ENCODE measurements at regions not wholly inside any gene's neighbourhood (a gene's known extent, or its start where the extent isn't known, plus 50 kb on each side); places are given as distances from the start of the nearest gene placed in this dataset.

DNA sequence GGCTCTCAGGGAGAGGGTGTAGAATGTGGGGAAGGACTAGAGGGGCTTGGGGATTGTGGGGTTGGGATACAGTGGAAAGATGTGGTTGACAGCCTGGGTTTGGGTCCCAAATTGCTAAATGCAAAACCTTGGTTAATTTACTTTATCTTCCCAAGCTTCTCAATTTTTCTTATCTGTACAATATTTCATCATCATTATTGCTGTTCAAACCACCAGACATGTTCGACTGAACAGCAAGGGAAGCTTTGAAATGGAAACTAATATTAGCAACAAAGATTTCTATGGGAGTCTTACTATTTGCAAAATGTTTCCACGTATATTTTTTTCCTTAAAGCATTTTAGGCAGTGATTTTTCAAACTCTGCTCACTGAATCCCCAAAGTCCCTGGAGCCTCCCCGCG is 67.0 kb upstream of the KAZN start:
- no peak for TF ChIP-seq CTCF (IDR thresholded peaks at IDR 0.05)

- TF ChIP-seq CTCF (IDR thresholded peaks at IDR 0.05), result no peak
Observed at GRCh38 chr1:14535619-14536355, 62.7 kb upstream of the KAZN start.

- TF ChIP-seq CTCF (IDR thresholded peaks at IDR 0.05), result peak; percentile 71
Observed at GRCh38 chr1:14538335-14538734, 60.1 kb upstream of the KAZN start.

GRCh38 chr1:14539309-14539708 is 59.2 kb upstream of the KAZN start:
- TF ChIP-seq CTCF (IDR thresholded peaks at IDR 0.05), result no peak

DNA sequence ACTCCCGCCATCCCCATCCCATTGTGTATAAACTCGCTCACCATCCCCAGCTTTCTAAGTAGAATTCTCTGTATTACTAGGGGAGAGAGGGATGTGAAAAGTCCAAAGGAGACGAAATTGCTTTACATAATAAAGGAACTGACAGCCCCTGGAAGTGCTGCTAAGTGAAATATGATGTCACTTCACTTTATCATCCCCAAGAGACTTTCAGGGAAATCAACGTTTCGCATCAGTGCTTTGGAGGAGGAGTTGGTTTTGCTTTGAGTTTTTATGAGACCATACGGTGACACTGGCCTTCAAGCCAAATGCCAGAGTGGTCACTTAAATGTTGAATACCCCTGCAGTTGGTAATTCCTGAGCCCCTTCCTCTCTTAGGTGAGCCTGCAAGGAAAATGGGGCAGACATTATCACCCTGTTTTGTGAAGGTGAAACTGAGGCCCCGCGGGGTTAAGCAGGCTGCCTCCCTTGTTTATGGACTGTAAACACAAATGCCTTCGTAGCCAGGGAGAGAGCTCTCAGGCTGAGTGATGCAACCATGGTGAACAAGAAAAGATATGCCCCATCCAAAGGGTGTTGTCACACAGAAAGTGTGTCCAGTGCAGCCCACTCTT is 58.4 kb upstream of the KAZN start:
- no peak for TF ChIP-seq CTCF (IDR thresholded peaks at IDR 0.05)

DNA sequence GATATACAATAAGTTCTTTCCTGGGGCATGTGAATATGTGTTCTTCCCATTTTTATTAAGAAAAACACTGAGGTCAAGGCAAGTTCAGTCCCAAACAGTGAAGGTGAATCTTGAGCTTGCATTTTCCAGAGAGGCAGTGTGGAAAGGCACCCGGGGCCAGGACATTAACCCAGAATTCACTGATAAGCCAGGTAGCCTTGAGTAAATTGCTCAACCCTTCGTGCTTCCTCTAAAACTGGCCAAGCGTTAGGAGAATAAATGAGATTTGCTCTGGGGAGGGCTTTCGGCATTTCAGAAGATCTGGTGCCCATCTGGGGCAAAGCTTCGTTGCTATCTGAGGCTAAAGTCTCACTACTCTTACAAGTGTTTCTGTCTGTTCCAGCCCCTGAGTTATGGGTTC is 57.1 kb upstream of the KAZN start:
- TF ChIP-seq CTCF (IDR thresholded peaks at IDR 0.05), result no peak

DNA sequence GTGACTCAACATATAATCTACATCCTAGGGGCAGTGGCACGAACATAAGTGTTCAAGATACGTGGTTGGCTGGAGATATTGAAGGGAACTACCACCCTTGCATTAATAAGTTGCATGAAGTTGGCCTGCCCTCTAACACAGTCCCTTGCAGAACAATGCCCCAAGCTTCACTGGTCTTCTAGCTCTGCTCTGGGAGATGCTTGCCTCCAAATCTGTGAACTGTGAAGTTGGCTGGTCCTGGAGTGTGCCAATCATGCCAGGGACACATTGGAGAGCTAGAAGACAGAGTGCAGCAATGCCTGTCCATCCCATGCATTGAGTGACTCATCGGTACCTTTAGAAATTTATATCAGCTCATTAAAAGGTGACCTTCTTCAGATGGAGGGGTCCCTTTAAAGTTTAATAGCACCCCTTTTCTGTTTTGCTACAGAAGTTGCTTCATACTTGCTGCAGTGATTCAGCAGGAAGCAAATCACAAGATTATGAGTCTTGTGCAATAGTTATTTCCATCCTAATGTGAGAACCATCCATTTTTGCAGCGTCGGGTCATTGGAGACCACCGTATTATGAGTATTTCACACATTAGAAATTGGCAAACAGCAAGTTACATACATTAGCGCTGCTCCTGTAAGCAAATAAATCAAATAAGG is 55.2 kb upstream of the KAZN start:
- no peak for TF ChIP-seq CTCF (IDR thresholded peaks at IDR 0.05)

All from LNCAP (cell line).